ENCODE measurements at regions not wholly inside any gene's neighbourhood (a gene's known extent, or its start where the extent isn't known, plus 50 kb on each side); places are given as distances from the start of the nearest gene placed in this dataset.

GRCh38 chr2:39549000-39549399 is 111.9 kb upstream of the MAP4K3 start:
- Histone ChIP-seq H3K79me2 (ENCODE audit: control insufficient read depth in 1 of 2, insufficient read depth in 2 of 2, low read length in 2 of 2) (no peaks in the 10 kb centered on the region), H3K9ac (replicated peaks in 1 of 4; ENCODE audit: extremely low read depth in 1 of 4, low read depth in 3 of 4, low read length in 3 of 4) (no peak overlapping the region), H3K27ac (ENCODE audit: low read depth, low read length) (no peak overlapping the region), H3K23me2 (ENCODE audit: low read depth, low read length) (no peaks in the 10 kb centered on the region), H2AK5ac (ENCODE audit: low read depth, low read length) (no peak overlapping the region), H3K56ac (replicated peaks; ENCODE audit: insufficient read length, low read depth, low read length) (no peak overlapping the region), H3K14ac (ENCODE audit: insufficient read length) (no peak overlapping the region), H3K4me1 (replicated peaks in 1 of 4; ENCODE audit: control insufficient read depth in 3 of 4, insufficient read depth in 4 of 4, low read length in 3 of 4) (no peaks in the 10 kb centered on the region), H2BK5ac (ENCODE audit: low read depth, low read length) (no peak overlapping the region), H3K79me1 (ENCODE audit: low read depth, low read length) (no peaks in the 10 kb centered on the region), H3K4me3 (ENCODE audit: extremely low read depth in 1 of 4, insufficient read depth in 2 of 4, low read depth in 3 of 4, low read length in 4 of 4) (no peak overlapping the region), H2BK20ac (ENCODE audit: low read length) (no peak overlapping the region), H3K4me2 (ENCODE audit: insufficient read depth in 1 of 2, low read depth in 2 of 2, low read length in 2 of 2) (no peak overlapping the region), H2BK120ac (replicated peaks; ENCODE audit: low read depth, low read length) (no peak overlapping the region), H3K4ac (replicated peaks; ENCODE audit: insufficient read length, low read depth, low read length) (no peak overlapping the region), H2BK12ac (ENCODE audit: low read depth, low read length) (no peak overlapping the region), H3K23ac (ENCODE audit: insufficient read length) (no peak overlapping the region), H3K9me3 (ENCODE audit: insufficient read depth in 2 of 2, low read depth in 1 of 2, low read length in 1 of 2) (peaks cover 0 to 6% of the 10 kb centered on the region in 2 experiments; a peak in 1 of 4 replicates), H4K20me1 (replicated peaks in 1 of 2; ENCODE audit: control insufficient read depth in 1 of 2, insufficient read depth in 2 of 2, low read length in 2 of 2) (no peaks in the 10 kb centered on the region), H4K91ac (replicated peaks; ENCODE audit: insufficient read length, low read length) (no peak overlapping the region), H3K36me3 (ENCODE audit: control insufficient read depth in 2 of 4, insufficient read depth in 4 of 4, low read length in 3 of 4) (no peaks in the 10 kb centered on the region), H4K5ac (ENCODE audit: insufficient read length, low read depth, low read length) (no peak overlapping the region), H2AFZ (ENCODE audit: low read length) (no peak overlapping the region; the same call in 1 of the 2 replicates), H2BK15ac (ENCODE audit: low read length) (no peak overlapping the region), H4K8ac (ENCODE audit: extremely low read depth, insufficient read depth, low read length) (no peak overlapping the region), H3K27me3 (replicated peaks in 1 of 4; ENCODE audit: control insufficient read depth in 3 of 4, extremely low read depth in 1 of 4, insufficient read depth in 3 of 4, low read length in 3 of 4) (no peaks in the 10 kb centered on the region), H3K18ac (ENCODE audit: extremely low read depth, low read length) (no peak overlapping the region)
- POLR2A ChIA-PET (ENCODE audit: partially characterized antibody), result no interaction called here
- TF ChIP-seq CREB1 (IDR thresholded peaks at IDR 0.05) (no peak), POLR2AphosphoS5 (IDR thresholded peaks at IDR 0.05; ENCODE audit: low read depth, low read length) (no peak), BCL11A (IDR thresholded peaks at IDR 0.05; ENCODE audit: low read depth in 2 of 2, low read length in 2 of 2) (no peak), RXRA (IDR thresholded peaks at IDR 0.05; ENCODE audit: insufficient read depth, low read depth, low read length) (no peak), SIN3A (conservative IDR thresholded peaks at IDR 0.05 in 1 of 2, IDR thresholded peaks at IDR 0.05 in 1 of 2; ENCODE audit: low read depth in 1 of 2, low read length in 2 of 2) (no peak), TBP (IDR thresholded peaks at IDR 0.05; ENCODE audit: low read depth, low read length) (no peak), NRF1 (IDR thresholded peaks at IDR 0.05; ENCODE audit: low read depth, low read length) (no peak), CBX8 (IDR thresholded peaks at IDR 0.05; ENCODE audit: borderline replicate concordance, low read depth, low read length) (no peak), GTF2F1 (IDR thresholded peaks at IDR 0.05; ENCODE audit: borderline replicate concordance, low read depth, low read length) (no peak), NANOG (IDR thresholded peaks at IDR 0.05; ENCODE audit: insufficient read depth, low read depth, low read length, poor library complexity, severe bottlenecking) (no peak), ASH2L (IDR thresholded peaks at IDR 0.05; ENCODE audit: low read length) (no peak), SIX5 (IDR thresholded peaks at IDR 0.05; ENCODE audit: low read depth, low read length) (no peak), YY1 (IDR thresholded peaks at IDR 0.05; ENCODE audit: low read depth, low read length) (no peak), RAD21 (IDR thresholded peaks at IDR 0.05 in 1 of 2, conservative IDR thresholded peaks at IDR 0.05 in 1 of 2; ENCODE audit: low read depth in 2 of 2, low read length in 2 of 2) (no peak)
- CTCF ChIA-PET (ENCODE audit: partially characterized antibody), result interaction anchor here (1.4 to 2.0 kb wide), 2 partner anchors 9 to 181 kb away, joined by 3 to 6 read pairs; no protein-coding TSS in a partner anchor
- FAIRE-seq, result no peak
- WGBS, 2 experiments (ENCODE audit: extremely low coverage in 1 of 2, insufficient coverage in 1 of 2, insufficient read length in 1 of 2, insufficient replicate concordance in 2 of 2, low coverage in 1 of 2, low lambda C conversion rate in 2 of 2, missing lambda C conversion rate in 1 of 2), result 79% methylated on average over 1 of the region's 1 CpG; no CpG with 5 or more reads in 1 of the 2 experiments
- no peak for DNase-seq (ENCODE audit: low read depth in 1 of 2, low spot score in 2 of 2)

All from H1 (cell line).